GM21528 (cell line): ENCODE measurements at regions not wholly inside any gene's neighbourhood (a gene's known extent, or its start where the extent isn't known, plus 50 kb on each side); places are given as distances from the start of the nearest gene placed in this dataset.
"Not testable (repeated sequence)": the region's sequence is repeated elsewhere in the genome, so short reads cannot be mapped to it uniquely, and the experiment has no call there.

ENCODE experiments used
- ATAC-seq: cut with Tn5 transposase; IDR thresholded peaks from one replicate; pipeline ENCODE4 v1.9.1; 2021; ENCODE audit warnings: mild to moderate bottlenecking, moderate library complexity; ENCODE audit not compliant: unreplicated experiment, low FRiP score

- ATAC-seq: no peak
Measured at GRCh38 chr4:130850019-130850524, 1754.1 kb downstream of the C4orf33 start.

- ATAC-seq: no peak
Measured at GRCh38 chr4:130851107-130851506, 1755.2 kb downstream of the C4orf33 start.

- no peak for ATAC-seq
Measured at GRCh38 chr4:130851932-130852331, 1756.0 kb downstream of the C4orf33 start.

- ATAC-seq: no peak
Measured at GRCh38 chr4:130855533-130855932, 1759.6 kb downstream of the C4orf33 start.

- no peak for ATAC-seq
Measured at GRCh38 chr4:130859991-130860390, 1764.0 kb downstream of the C4orf33 start.

- ATAC-seq: no peak
Measured at GRCh38 chr4:130896920-130897319, 1801.0 kb downstream of the C4orf33 start.

- no peak for ATAC-seq
Measured at GRCh38 chr4:130901321-130901720, 1805.4 kb downstream of the C4orf33 start.

- ATAC-seq: no peak
Measured at GRCh38 chr4:130922955-130923354, 1827.0 kb downstream of the C4orf33 start.

- ATAC-seq: no peak
Measured at GRCh38 chr4:130955520-130955919, 1859.6 kb downstream of the C4orf33 start.

- ATAC-seq: no peak
Measured at GRCh38 chr4:130985371-130985770, 1889.4 kb downstream of the C4orf33 start.

GRCh38 chr4:130995988-130996387 lies 1900.0 kb downstream of the C4orf33 start:
- no peak for ATAC-seq

- no peak for ATAC-seq
Measured at GRCh38 chr4:131001371-131001770, 1905.4 kb downstream of the C4orf33 start.

GRCh38 chr4:131002132-131002531 lies 1906.2 kb downstream of the C4orf33 start:
- ATAC-seq: no peak

- ATAC-seq: no peak
Measured at GRCh38 chr4:131006388-131006787, 1910.4 kb downstream of the C4orf33 start.

GRCh38 chr4:131011961-131012360 lies 1916.0 kb downstream of the C4orf33 start:
- not testable (repeated sequence) for ATAC-seq

- no peak for ATAC-seq
Measured at GRCh38 chr4:131013226-131013625, 1917.3 kb downstream of the C4orf33 start.

GRCh38 chr4:131026771-131027170 lies 1930.8 kb downstream of the C4orf33 start:
- ATAC-seq: no peak

- ATAC-seq: no peak
Measured at GRCh38 chr4:131044368-131044767, 1948.4 kb downstream of the C4orf33 start.

GRCh38 chr4:131046821-131047220 lies 1950.9 kb downstream of the C4orf33 start:
- no peak for ATAC-seq

- no peak for ATAC-seq
Measured at GRCh38 chr4:131052646-131053045, 1956.7 kb downstream of the C4orf33 start.

GRCh38 chr4:131054489-131055019 lies 1958.6 kb downstream of the C4orf33 start:
- ATAC-seq: no peak

- ATAC-seq: no peak
Measured at GRCh38 chr4:131061734-131062133, 1965.8 kb downstream of the C4orf33 start.

- no peak for ATAC-seq
Measured at GRCh38 chr4:131063878-131064277, 1967.9 kb downstream of the C4orf33 start.
